Cardiac muscle cell (in vitro differentiated cells and primary cell): ENCODE measurements at regions not wholly inside any gene's neighbourhood (a gene's known extent, or its start where the extent isn't known, plus 50 kb on each side); places are given as distances from the start of the nearest gene placed in this dataset.
A peak's percentile ranks its signal among the peaks of the same experiment; 100 is the strongest.

ENCODE experiments used
- DNase-seq, 2 donors: peaks; one replicate each; pipeline versions ENCODE4 v3.0.0 to v3.0.0-alpha.2; 2010 to 2017; ENCODE audit warnings: low read depth in 1 of 2, low spot score in 1 of 2
- H3K27ac ChIP-seq: fragments of 200-600 bp; sonication (generic); 2 replicates; pipeline ENCODE4 v1.5.1; 2016
- H3K27me3 ChIP-seq: fragments of 200-600 bp; sonication (generic); 2 replicates; pipeline ENCODE4 v1.6.0; 2016; ENCODE audit warnings: control low read depth
- H3K36me3 ChIP-seq: fragments of 200-600 bp; sonication (generic); 2 replicates; pipeline ENCODE4 v1.5.1; 2016; ENCODE audit warnings: control low read depth
- H3K4me1 ChIP-seq: fragments of 200-600 bp; sonication (generic); 2 replicates; pipeline ENCODE4 v1.8.1; 2017; ENCODE audit warnings: low read depth, mild to moderate bottlenecking, mixed run types
- H3K4me3 ChIP-seq: fragments of 200-600 bp; sonication (generic); 2 replicates; pipeline ENCODE4 v1.5.1; 2016; ENCODE audit warnings: mild to moderate bottlenecking
- H3K9me3 ChIP-seq: fragments of 200-600 bp; sonication (generic); 2 replicates; pipeline ENCODE4 v1.5.1; 2017; ENCODE audit warnings: low read depth, mild to moderate bottlenecking, control low read depth
- TF ChIP-seq, protein P1 (sequence below): IDR thresholded peaks from 2 replicates; pipeline ENCODE4 v1.5.1; 2012; ENCODE audit warnings: low read depth, mild to moderate bottlenecking, low read length

DNA sequence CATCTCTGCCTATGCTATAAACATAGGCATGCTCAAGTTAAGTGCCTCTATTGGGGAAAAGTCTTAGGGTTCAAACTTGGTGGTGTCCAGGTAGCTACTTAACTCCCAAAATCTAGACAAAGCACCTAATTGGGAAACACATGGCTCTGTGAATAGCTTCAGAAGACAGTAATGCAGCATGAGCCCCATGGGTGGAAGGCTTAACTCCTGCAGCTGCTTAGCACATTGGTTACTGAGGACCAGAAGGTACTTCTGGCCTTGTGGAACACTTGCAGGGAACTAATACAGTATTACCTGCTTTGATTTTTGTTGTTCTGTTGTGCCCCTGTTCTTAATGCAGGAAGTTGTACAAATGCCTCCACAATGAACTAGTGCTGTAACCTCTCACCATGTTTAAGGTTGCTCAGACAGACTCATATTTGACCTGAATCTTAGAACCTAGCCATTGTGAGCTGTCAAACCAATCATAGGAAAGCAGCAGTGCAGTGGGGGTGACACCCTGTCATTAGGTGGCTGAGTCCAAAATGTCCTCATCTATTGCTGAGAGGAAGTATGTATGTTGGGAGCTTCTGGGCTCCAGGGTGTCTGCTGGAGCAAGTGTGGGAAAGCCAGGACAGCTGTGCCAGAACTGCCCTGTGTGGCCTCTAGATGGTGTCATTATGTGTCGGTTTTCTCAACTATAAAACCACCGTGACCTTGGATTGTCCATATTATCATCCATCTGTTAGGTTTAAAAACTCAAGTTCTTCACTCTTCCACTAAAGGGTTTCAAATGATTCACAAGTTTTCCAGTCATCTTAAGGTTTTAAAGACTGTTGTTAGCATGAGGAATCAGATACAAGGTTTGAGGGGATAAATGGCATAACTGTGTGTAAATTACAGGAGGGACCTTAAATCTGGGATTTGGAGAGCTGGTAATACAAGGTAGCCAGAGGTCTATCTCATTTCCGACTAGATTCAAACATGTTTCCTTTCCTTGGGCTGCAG is 69.9 kb upstream of the WDR1 start:
- TF ChIP-seq, protein P1, sequence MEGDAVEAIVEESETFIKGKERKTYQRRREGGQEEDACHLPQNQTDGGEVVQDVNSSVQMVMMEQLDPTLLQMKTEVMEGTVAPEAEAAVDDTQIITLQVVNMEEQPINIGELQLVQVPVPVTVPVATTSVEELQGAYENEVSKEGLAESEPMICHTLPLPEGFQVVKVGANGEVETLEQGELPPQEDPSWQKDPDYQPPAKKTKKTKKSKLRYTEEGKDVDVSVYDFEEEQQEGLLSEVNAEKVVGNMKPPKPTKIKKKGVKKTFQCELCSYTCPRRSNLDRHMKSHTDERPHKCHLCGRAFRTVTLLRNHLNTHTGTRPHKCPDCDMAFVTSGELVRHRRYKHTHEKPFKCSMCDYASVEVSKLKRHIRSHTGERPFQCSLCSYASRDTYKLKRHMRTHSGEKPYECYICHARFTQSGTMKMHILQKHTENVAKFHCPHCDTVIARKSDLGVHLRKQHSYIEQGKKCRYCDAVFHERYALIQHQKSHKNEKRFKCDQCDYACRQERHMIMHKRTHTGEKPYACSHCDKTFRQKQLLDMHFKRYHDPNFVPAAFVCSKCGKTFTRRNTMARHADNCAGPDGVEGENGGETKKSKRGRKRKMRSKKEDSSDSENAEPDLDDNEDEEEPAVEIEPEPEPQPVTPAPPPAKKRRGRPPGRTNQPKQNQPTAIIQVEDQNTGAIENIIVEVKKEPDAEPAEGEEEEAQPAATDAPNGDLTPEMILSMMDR = peak; percentile 23
- Histone ChIP-seq H3K36me3 (no peaks in the 10 kb centered on the region), H3K27ac (peak overlapping the region; percentile 81), H3K27me3 (no peaks in the 10 kb centered on the region), H3K4me3 (no peak overlapping the region), H3K4me1 (peaks cover 29% of the 10 kb centered on the region), H3K9me3 (no peaks in the 10 kb centered on the region)
- peak in 1 of 2 donors; percentile 14 for DNase-seq

DNA sequence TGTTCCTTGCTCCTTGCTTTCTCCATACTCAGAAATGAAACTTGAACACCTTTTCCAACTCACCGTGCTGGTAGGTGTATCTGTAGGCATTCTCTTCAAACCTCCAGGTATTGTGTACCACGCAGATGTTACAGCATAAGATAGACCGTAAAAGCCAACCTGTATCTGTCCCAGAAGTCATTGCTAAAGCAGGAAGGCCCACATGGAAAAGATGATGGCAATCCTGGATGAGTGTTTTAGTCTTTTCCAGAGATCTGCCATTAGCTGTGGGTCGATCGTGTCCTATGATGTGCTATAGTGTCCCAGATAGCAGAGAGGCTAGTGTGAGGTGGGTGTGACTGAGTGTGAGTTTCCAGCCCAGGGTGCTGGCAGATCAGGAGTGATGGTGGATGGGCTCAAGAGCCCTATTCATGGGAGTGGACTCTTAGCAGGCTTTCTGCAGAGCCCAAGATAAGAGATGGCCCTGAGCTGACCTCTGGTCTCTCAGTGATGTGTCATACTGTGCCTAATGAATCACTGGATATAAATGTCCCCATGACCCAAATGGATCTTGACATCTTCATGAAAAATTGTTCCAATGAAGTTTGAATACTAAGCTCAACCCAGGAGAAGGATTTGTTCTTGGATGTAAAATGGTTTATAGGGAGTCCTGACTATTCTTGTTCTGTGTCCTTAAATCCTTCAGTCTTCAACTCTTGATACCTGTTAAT is 69.1 kb upstream of the WDR1 start:
- DNase-seq = peak in 1 of 2 donors; percentile 75
- Histone ChIP-seq H3K27ac (peak overlapping the region; percentile 86), H3K27me3 (no peaks in the 10 kb centered on the region), H3K4me3 (no peak overlapping the region), H3K9me3 (no peaks in the 10 kb centered on the region), H3K36me3 (no peaks in the 10 kb centered on the region), H3K4me1 (peaks cover 29% of the 10 kb centered on the region)
- TF ChIP-seq, protein P1 = no peak

DNA sequence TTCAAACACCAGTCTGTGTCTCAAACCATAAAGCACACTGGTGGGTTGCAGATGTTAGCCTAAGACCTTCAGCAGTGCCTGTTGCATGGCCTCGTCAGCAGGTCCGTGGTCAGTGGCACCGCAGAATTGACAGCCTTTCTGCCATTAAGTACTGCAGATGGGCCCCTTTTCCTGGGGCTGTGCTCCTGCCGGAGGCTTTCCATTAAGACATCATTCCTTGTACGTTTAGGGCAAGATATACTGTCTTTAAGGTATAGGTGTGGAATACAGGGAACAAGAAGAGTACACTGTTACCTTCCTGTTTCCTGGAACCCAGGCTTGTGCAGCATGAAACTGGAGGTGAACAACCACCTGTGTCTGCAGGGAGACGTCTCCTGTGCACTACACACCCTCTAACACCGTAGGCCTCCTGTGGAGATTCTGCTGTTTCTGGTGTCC is 67.9 kb upstream of the WDR1 start:
- no peak for DNase-seq
- H3K27ac ChIP-seq = peak overlapping the region; percentile 86
- H3K9me3 ChIP-seq = no peaks in the 10 kb centered on the region
- H3K4me3 ChIP-seq = no peak overlapping the region
- H3K4me1 ChIP-seq = peaks cover 32% of the 10 kb centered on the region
- TF ChIP-seq, protein P1 = no peak
- no peaks in the 10 kb centered on the region for H3K27me3 ChIP-seq
- H3K36me3 ChIP-seq = no peaks in the 10 kb centered on the region

DNA sequence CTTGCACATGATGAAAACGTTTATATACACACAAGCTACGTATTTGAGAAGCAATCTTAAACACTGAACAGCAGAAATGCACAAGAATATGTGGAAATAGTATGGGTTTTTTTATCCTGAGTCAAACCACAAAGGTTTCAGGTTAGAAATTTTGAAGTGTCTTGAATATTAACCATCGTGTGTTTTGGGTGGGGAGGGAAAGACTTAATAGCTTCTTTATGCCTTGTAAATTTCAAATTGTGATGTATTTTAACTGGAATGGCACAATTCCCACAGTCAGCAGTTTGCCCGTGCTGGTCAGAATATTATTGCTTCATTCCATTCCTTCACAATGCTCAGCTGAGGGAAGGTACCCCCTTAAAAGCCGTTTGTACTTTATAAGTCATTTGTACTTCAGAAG is 67.4 kb upstream of the WDR1 start:
- Histone ChIP-seq H3K36me3 (no peaks in the 10 kb centered on the region), H3K4me1 (peaks cover 33% of the 10 kb centered on the region), H3K4me3 (no peak overlapping the region), H3K27me3 (no peaks in the 10 kb centered on the region), H3K9me3 (no peaks in the 10 kb centered on the region), H3K27ac (peak overlapping the region; percentile 86)
- DNase-seq = peak in 1 of 2 donors; percentile 61
- TF ChIP-seq, protein P1 = no peak

DNA sequence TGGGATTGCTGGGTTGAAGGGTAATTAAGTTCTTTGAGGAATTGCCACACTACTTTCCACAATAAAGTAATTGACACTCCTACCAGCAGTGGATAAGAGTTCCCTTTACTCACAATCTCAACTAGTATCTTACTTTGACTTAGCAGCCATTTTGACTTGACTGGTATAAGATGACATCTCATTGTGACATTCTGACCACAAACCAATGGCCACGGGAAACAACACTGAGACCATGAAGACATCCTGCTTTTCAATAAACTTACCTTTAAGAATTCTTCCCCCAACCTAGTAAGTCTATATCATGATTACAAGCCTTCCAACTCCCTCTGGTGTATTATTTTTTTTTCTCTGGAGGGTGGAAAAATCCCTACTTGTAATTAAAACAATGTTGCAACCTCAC is 66.9 kb upstream of the WDR1 start:
- H3K4me3 ChIP-seq = no peak overlapping the region
- no peak for DNase-seq
- peaks cover 33% of the 10 kb centered on the region for H3K4me1 ChIP-seq
- no peak overlapping the region for H3K27ac ChIP-seq
- H3K27me3 ChIP-seq = no peaks in the 10 kb centered on the region
- TF ChIP-seq, protein P1 = no peak
- H3K36me3 ChIP-seq = no peaks in the 10 kb centered on the region
- H3K9me3 ChIP-seq = no peaks in the 10 kb centered on the region
